K562 (cell line): ENCODE measurements at regions not wholly inside any gene's neighbourhood (a gene's known extent, or its start where the extent isn't known, plus 50 kb on each side); places are given as distances from the start of the nearest gene placed in this dataset.

Source experiments
- EZH2 ChIP-seq: IDR thresholded peaks from 2 replicates; pipeline ENCODE4 v1.6.1; 2012; ENCODE audit warnings: low read depth, mild to moderate bottlenecking, inconsistent platforms, low read length, borderline replicate concordance
- GABPA ChIP-seq: fragments of 200-800 bp; sonication (Bioruptor generic); conservative IDR thresholded peaks from 2 replicates; pipeline ENCODE4 v1.6.1; 2016; ENCODE audit warnings: low read depth, missing genetic modification characterization, missing compliant biosample characterization
- HMG20B ChIP-seq: fragments of 250-450 bp; sonication (Bioruptor Pico); IDR thresholded peaks from 2 replicates; pipeline ENCODE4 v1.5.0; 2021; ENCODE audit warnings: mild to moderate bottlenecking
- PBX2 ChIP-seq, 2 experiments: IDR thresholded peaks in 1 of 2; conservative IDR thresholded peaks in 1 of 2; 2 replicates each; pipeline ENCODE4 v1.6.1; 2016; ENCODE audit warnings: low read depth in 2 of 2, mild to moderate bottlenecking in 1 of 2, missing compliant biosample characterization in 1 of 2, missing genetic modification characterization in 1 of 2, moderate library complexity in 1 of 2
- RUNX1 ChIP-seq: sonication (generic); IDR thresholded peaks from 2 replicates; pipeline ENCODE4 v1.6.1; 2016; ENCODE audit warnings: antibody characterized with exemption, low read depth
- SRSF7 ChIP-seq: fragments of 200-400 bp; formaldehyde crosslinking; optimal IDR thresholded peaks from 2 replicates; pipeline ENCODE3; 2017; ENCODE audit warnings: mild to moderate bottlenecking, low read depth, low read length
- TRIM25 ChIP-seq: fragments of 450-650 bp; IDR thresholded peaks from 2 replicates; pipeline ENCODE4 v1.7.0; 2016; ENCODE audit warnings: borderline replicate concordance
- ZBTB26 ChIP-seq: fragments of 450-650 bp; formaldehyde crosslinking; IDR thresholded peaks from 2 replicates; pipeline ENCODE4 v1.4.0; 2022; ENCODE audit warnings: missing genetic modification characterization
- ZBTB43 ChIP-seq: sonication (generic); formaldehyde crosslinking; IDR thresholded peaks from 2 replicates; pipeline ENCODE4 v1.8.0; 2023; ENCODE audit warnings: mild to moderate bottlenecking, missing genetic modification reagents
- ZFPM2 ChIP-seq: fragments of 250-450 bp; sonication (Bioruptor Pico); IDR thresholded peaks from 2 replicates; pipeline ENCODE4 v1.5.1; 2022; ENCODE audit warnings: mild to moderate bottlenecking
- ZNF232 ChIP-seq: sonication (generic); formaldehyde crosslinking; IDR thresholded peaks from 2 replicates; pipeline ENCODE4 v1.8.0; 2022; ENCODE audit warnings: mild to moderate bottlenecking, missing genetic modification reagents
- ZNF347 ChIP-seq: fragments of 450-650 bp; formaldehyde crosslinking; IDR thresholded peaks from 2 replicates; pipeline ENCODE4 v1.4.0; 2020; ENCODE audit warnings: low read depth, mild to moderate bottlenecking, moderate library complexity
- ZNF407 ChIP-seq: fragments of 450-650 bp; IDR thresholded peaks from 2 replicates; pipeline ENCODE4 v1.6.1; 2016; ENCODE audit warnings: low read depth

GRCh38 chr2:43024515-43025011, 201.8 kb downstream of the ZFP36L2 start (continued):
- TF ChIP-seq PBX2 (CRISPR knock-in tag; IDR thresholded peaks at IDR 0.05; ENCODE audit: low read depth) (no peak), PBX2 (tag; conservative IDR thresholded peaks at IDR 0.05; ENCODE audit: low read depth) (no peak), GABPA (tag) (no peak), ZNF347 (no peak), ZFPM2 (CRISPR knock-in tag) (no peak), ZBTB26 (CRISPR knock-in tag) (no peak), SRSF7 (no peak), ZBTB43 (no peak), ZNF407 (no peak), ZNF232 (CRISPR knock-in tag) (no peak), HMG20B (no peak), TRIM25 (no peak), EZH2 (no peak), RUNX1 (no peak)
